Skeletal muscle tissue (tissue), 3 donors: ENCODE measurements at regions not wholly inside any gene's neighbourhood (a gene's known extent, or its start where the extent isn't known, plus 50 kb on each side); places are given as distances from the start of the nearest gene placed in this dataset.

Experiments used
- H3K27ac ChIP-seq: one replicate; pipeline ENCODE4 v1.7.0; 2013; ENCODE audit warnings: mild to moderate bottlenecking, low read depth, low read length, inconsistent platforms
- H3K27me3 ChIP-seq, 3 donors: one replicate each; pipeline ENCODE4 v1.7.0; 2013; ENCODE audit warnings: low read length in 3 of 3; ENCODE audit not compliant: control insufficient read depth in 3 of 3, insufficient read depth in 3 of 3
- H3K36me3 ChIP-seq, 3 donors: one replicate each; pipeline ENCODE4 v1.7.0; 2013; ENCODE audit warnings: low read length in 3 of 3; ENCODE audit not compliant: control insufficient read depth in 3 of 3, insufficient read depth in 3 of 3
- H3K4me1 ChIP-seq, 3 donors: one replicate each; pipeline ENCODE4 v1.7.0; 2013; ENCODE audit warnings: low read length in 3 of 3, mild to moderate bottlenecking in 3 of 3; ENCODE audit not compliant: control insufficient read depth in 3 of 3, insufficient read depth in 3 of 3
- H3K4me3 ChIP-seq, 3 donors: one replicate each; pipeline ENCODE4 v1.7.0; 2013; ENCODE audit warnings: low read length in 3 of 3
- H3K9ac ChIP-seq, 3 donors: one replicate each; pipeline ENCODE4 v1.7.0; 2013; ENCODE audit warnings: low read length in 3 of 3, mild to moderate bottlenecking in 3 of 3, moderate library complexity in 2 of 3, low read depth in 1 of 3
- H3K9me3 ChIP-seq, 3 donors: one replicate each; pipeline ENCODE4 v1.7.0; 2013; ENCODE audit warnings: low read length in 3 of 3; ENCODE audit not compliant: control insufficient read depth in 3 of 3
- donor health status: Osteomylitis.

GRCh38 chr13:90797335-90797734, 550.2 kb upstream of the MIR17HG start:
- Histone ChIP-seq H3K4me3 (no peak overlapping the region), H3K4me1 (no peaks in the 10 kb centered on the region), H3K36me3 (no peaks in the 10 kb centered on the region), H3K9ac (no peak overlapping the region), H3K27ac (no peak overlapping the region), H3K9me3 (no peaks in the 10 kb centered on the region), H3K27me3 (no peaks in the 10 kb centered on the region)

- H3K9ac ChIP-seq = no peak overlapping the region
- H3K36me3 ChIP-seq = no peaks in the 10 kb centered on the region
- no peaks in the 10 kb centered on the region for H3K4me1 ChIP-seq
- no peak overlapping the region for H3K27ac ChIP-seq
- no peaks in the 10 kb centered on the region for H3K27me3 ChIP-seq
- H3K9me3 ChIP-seq = no peaks in the 10 kb centered on the region
- H3K4me3 ChIP-seq = no peak overlapping the region
Measured at GRCh38 chr13:90798381-90798780, 549.1 kb upstream of the MIR17HG start.

DNA sequence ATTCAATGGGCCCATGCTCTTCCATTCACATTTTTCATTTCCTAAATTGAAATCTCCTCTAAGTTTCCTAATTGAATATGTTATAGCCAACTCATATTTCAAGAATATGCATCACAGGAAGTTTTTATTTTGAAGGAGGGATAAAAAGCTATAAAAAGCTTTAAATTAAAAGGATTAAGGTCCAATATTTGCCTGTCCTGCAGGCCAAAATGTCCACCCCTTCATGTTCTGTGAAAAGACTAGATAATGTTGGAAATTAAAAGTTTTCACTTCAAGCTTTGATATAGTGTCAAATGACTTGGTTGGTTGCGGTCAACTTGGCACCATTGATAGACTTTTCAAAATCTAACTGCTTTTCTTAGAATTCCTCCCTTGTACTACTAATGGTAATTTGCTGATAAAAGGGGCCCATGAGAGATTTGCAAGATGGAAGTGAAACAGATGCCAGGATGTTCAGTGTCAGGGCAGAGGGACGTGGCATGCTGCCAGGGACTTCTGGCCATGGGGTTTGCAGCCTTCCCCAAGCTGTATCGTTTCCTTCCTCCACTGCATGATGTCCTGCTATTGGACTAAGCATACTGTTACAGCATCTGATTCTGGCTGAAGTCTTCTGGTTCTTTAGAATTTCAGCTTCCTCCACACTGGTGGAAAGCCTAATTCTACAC, 547.3 kb upstream of the MIR17HG start:
- Histone ChIP-seq H3K27ac (no peak overlapping the region), H3K4me1 (no peaks in the 10 kb centered on the region), H3K36me3 (no peaks in the 10 kb centered on the region), H3K9ac (no peak overlapping the region), H3K27me3 (no peaks in the 10 kb centered on the region), H3K4me3 (no peak overlapping the region), H3K9me3 (no peaks in the 10 kb centered on the region)

- Histone ChIP-seq H3K36me3 (no peaks in the 10 kb centered on the region), H3K27ac (no peak overlapping the region), H3K27me3 (no peaks in the 10 kb centered on the region), H3K4me1 (no peaks in the 10 kb centered on the region), H3K9ac (no peak overlapping the region), H3K4me3 (no peak overlapping the region), H3K9me3 (no peaks in the 10 kb centered on the region)
Measured at GRCh38 chr13:90801621-90802020, 545.9 kb upstream of the MIR17HG start.

- H3K36me3 ChIP-seq = no peaks in the 10 kb centered on the region
- no peak overlapping the region for H3K27ac ChIP-seq
- no peaks in the 10 kb centered on the region for H3K9me3 ChIP-seq
- no peaks in the 10 kb centered on the region for H3K27me3 ChIP-seq
- no peak overlapping the region for H3K4me3 ChIP-seq
- H3K4me1 ChIP-seq = no peaks in the 10 kb centered on the region
- H3K9ac ChIP-seq = no peak overlapping the region
Measured at GRCh38 chr13:90803210-90803609, 544.3 kb upstream of the MIR17HG start.

- Histone ChIP-seq H3K36me3 (no peaks in the 10 kb centered on the region), H3K27ac (no peak overlapping the region), H3K9ac (no peak overlapping the region), H3K4me1 (no peaks in the 10 kb centered on the region), H3K9me3 (no peaks in the 10 kb centered on the region), H3K27me3 (no peaks in the 10 kb centered on the region), H3K4me3 (no peak overlapping the region)
Measured at GRCh38 chr13:90806016-90806615, 541.4 kb upstream of the MIR17HG start.

DNA sequence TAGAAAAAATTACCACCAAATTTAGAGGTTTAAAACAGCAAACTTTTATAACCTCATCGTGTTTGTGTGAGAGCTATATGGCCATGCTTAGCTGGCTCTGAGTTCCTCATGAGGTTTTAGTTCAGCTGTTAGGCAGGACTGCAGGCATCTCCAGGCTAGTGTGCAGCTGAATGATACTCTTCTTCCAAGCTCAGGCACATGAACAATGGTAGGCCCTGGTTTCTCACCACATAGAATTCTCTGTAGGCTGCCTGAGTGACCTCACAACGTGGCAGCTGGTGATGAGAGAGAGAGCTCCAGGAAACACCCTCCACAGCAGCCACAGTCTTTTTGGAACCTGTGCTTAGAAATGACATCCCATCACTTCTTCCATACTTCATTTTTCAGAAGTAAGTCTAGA, 540.6 kb upstream of the MIR17HG start:
- no peaks in the 10 kb centered on the region for H3K27me3 ChIP-seq
- no peaks in the 10 kb centered on the region for H3K9me3 ChIP-seq
- no peak overlapping the region for H3K27ac ChIP-seq
- H3K4me1 ChIP-seq = no peaks in the 10 kb centered on the region
- H3K9ac ChIP-seq = no peak overlapping the region
- H3K4me3 ChIP-seq = no peak overlapping the region
- H3K36me3 ChIP-seq = no peaks in the 10 kb centered on the region

DNA sequence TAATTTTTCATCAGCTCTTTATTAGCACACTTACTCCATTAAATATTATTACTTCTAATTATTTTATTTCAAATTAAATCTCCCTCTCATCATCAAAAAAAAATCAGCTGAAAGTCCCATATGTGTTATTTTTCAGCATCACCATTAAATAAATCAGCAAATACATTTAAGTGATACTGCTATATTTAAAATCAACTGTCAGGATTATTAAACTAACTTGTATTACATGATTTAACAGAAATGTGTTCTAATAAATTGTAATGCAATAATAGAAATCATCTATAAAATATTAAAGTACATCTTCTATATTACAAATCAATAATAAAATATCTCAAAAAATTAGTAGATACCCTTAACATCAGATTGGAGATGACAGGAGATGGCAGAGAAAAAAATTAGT, 538.6 kb upstream of the MIR17HG start:
- Histone ChIP-seq H3K27me3 (no peaks in the 10 kb centered on the region), H3K9ac (no peak overlapping the region), H3K9me3 (no peaks in the 10 kb centered on the region), H3K36me3 (no peaks in the 10 kb centered on the region), H3K27ac (no peak overlapping the region), H3K4me1 (no peaks in the 10 kb centered on the region), H3K4me3 (no peak overlapping the region)

DNA sequence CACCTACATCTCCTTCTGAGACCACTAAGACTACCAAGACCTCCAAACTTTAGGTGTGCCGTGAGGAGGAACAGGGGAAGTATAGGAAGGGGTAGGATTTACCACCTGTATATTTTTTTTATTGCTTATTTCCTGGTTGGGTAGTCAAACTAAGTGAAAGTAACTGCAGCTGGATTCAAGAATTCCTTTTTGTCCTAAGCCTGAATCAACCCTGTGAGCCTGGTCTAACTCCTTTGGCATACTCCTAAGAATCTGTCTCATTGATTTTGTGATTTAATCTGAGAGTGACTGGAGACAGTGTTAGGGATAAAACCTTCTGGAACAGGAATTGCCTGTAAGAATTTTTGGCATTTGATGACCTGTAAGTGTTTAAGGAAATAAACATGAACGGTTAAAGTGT, 523.5 kb upstream of the MIR17HG start:
- Histone ChIP-seq H3K4me3 (no peak overlapping the region), H3K27ac (no peak overlapping the region)

GRCh38 chr13:90826688-90827087, 520.8 kb upstream of the MIR17HG start:
- Histone ChIP-seq H3K9ac (no peak overlapping the region), H3K27me3 (no peaks in the 10 kb centered on the region), H3K4me3 (no peak overlapping the region), H3K27ac (no peak overlapping the region), H3K4me1 (no peaks in the 10 kb centered on the region), H3K9me3 (no peaks in the 10 kb centered on the region), H3K36me3 (no peaks in the 10 kb centered on the region)

More for the DNA sequence above, 523.5 kb upstream of the MIR17HG start:
- Histone ChIP-seq H3K27me3 (no peaks in the 10 kb centered on the region), H3K4me1 (no peaks in the 10 kb centered on the region), H3K9ac (no peak overlapping the region), H3K9me3 (no peaks in the 10 kb centered on the region), H3K36me3 (no peaks in the 10 kb centered on the region)
